ENCODE measurements at regions not wholly inside any gene's neighbourhood (a gene's known extent, or its start where the extent isn't known, plus 50 kb on each side); places are given as distances from the start of the nearest gene placed in this dataset.

- Histone ChIP-seq H3K9ac (ENCODE audit: low read length) (no peak overlapping the region), H3K27me3 (ENCODE audit: low read length) (no peaks in the 10 kb centered on the region), H3K27ac (ENCODE audit: low read length) (no peak overlapping the region), H3K9me3 (ENCODE audit: low read length) (no peaks in the 10 kb centered on the region), H3K79me2 (ENCODE audit: low read length) (no peaks in the 10 kb centered on the region), H3K4me3 (ENCODE audit: low read length) (no peak overlapping the region), H2AFZ (ENCODE audit: low read length) (no peak overlapping the region), H4K20me1 (ENCODE audit: insufficient read depth, low read depth, low read length) (no peaks in the 10 kb centered on the region), H3K9me2 (replicated peaks; ENCODE audit: insufficient read depth, low read length) (no peaks in the 10 kb centered on the region), H3K36me3 (ENCODE audit: insufficient read depth, low read length) (no peaks in the 10 kb centered on the region), H3K4me1 (ENCODE audit: low read length) (no peaks in the 10 kb centered on the region), H3K4me2 (ENCODE audit: low read depth, low read length, poor library complexity, severe bottlenecking) (no peak overlapping the region)
- no peak for DNase-seq
Observed at GRCh38 chr7:49638166-49638565, 135.3 kb upstream of the VWC2 start.

GRCh38 chr7:49639068-49639593, 134.3 kb upstream of the VWC2 start:
- Histone ChIP-seq H3K4me2 (ENCODE audit: low read depth, low read length, poor library complexity, severe bottlenecking) (no peak overlapping the region), H3K36me3 (ENCODE audit: insufficient read depth, low read length) (no peaks in the 10 kb centered on the region), H4K20me1 (ENCODE audit: insufficient read depth, low read depth, low read length) (no peaks in the 10 kb centered on the region), H3K27me3 (ENCODE audit: low read length) (no peaks in the 10 kb centered on the region), H3K9me2 (replicated peaks; ENCODE audit: insufficient read depth, low read length) (no peaks in the 10 kb centered on the region), H3K9ac (ENCODE audit: low read length) (no peak overlapping the region), H3K4me1 (ENCODE audit: low read length) (no peaks in the 10 kb centered on the region), H3K4me3 (ENCODE audit: low read length) (no peak overlapping the region), H2AFZ (ENCODE audit: low read length) (no peak overlapping the region), H3K9me3 (ENCODE audit: low read length) (no peaks in the 10 kb centered on the region), H3K79me2 (ENCODE audit: low read length) (no peaks in the 10 kb centered on the region), H3K27ac (ENCODE audit: low read length) (no peak overlapping the region)
- DNase-seq = no peak

GRCh38 chr7:49639808-49640207, 133.6 kb upstream of the VWC2 start:
- no peaks in the 10 kb centered on the region for H3K79me2 ChIP-seq (ENCODE audit: low read length)
- H3K27me3 ChIP-seq (ENCODE audit: low read length) = no peaks in the 10 kb centered on the region
- no peaks in the 10 kb centered on the region for H3K9me2 ChIP-seq (replicated peaks; ENCODE audit: insufficient read depth, low read length)
- H4K20me1 ChIP-seq (ENCODE audit: insufficient read depth, low read depth, low read length) = no peaks in the 10 kb centered on the region
- no peak overlapping the region for H3K4me3 ChIP-seq (ENCODE audit: low read length)
- H3K36me3 ChIP-seq (ENCODE audit: insufficient read depth, low read length) = no peaks in the 10 kb centered on the region
- no peak overlapping the region for H3K9ac ChIP-seq (ENCODE audit: low read length)
- DNase-seq = no peak
- H3K27ac ChIP-seq (ENCODE audit: low read length) = no peak overlapping the region
- H2AFZ ChIP-seq (ENCODE audit: low read length) = no peak overlapping the region
- H3K9me3 ChIP-seq (ENCODE audit: low read length) = no peaks in the 10 kb centered on the region
- H3K4me2 ChIP-seq (ENCODE audit: low read depth, low read length, poor library complexity, severe bottlenecking) = no peak overlapping the region
- no peaks in the 10 kb centered on the region for H3K4me1 ChIP-seq (ENCODE audit: low read length)

- no peak overlapping the region for H3K27ac ChIP-seq (ENCODE audit: low read length)
- no peak overlapping the region for H2AFZ ChIP-seq (ENCODE audit: low read length)
- no peaks in the 10 kb centered on the region for H3K9me2 ChIP-seq (replicated peaks; ENCODE audit: insufficient read depth, low read length)
- peak; percentile 29 for DNase-seq
- H3K79me2 ChIP-seq (ENCODE audit: low read length) = no peaks in the 10 kb centered on the region
- H3K9me3 ChIP-seq (ENCODE audit: low read length) = no peaks in the 10 kb centered on the region
- H3K36me3 ChIP-seq (ENCODE audit: insufficient read depth, low read length) = no peaks in the 10 kb centered on the region
- H3K9ac ChIP-seq (ENCODE audit: low read length) = no peak overlapping the region
- H3K4me3 ChIP-seq (ENCODE audit: low read length) = no peak overlapping the region
- H3K4me2 ChIP-seq (ENCODE audit: low read depth, low read length, poor library complexity, severe bottlenecking) = no peak overlapping the region
- no peaks in the 10 kb centered on the region for H3K4me1 ChIP-seq (ENCODE audit: low read length)
- H4K20me1 ChIP-seq (ENCODE audit: insufficient read depth, low read depth, low read length) = no peaks in the 10 kb centered on the region
- no peaks in the 10 kb centered on the region for H3K27me3 ChIP-seq (ENCODE audit: low read length)
Observed at GRCh38 chr7:49643321-49643720, 130.1 kb upstream of the VWC2 start.

GRCh38 chr7:49643736-49644135, 129.7 kb upstream of the VWC2 start:
- no peak overlapping the region for H3K27ac ChIP-seq (ENCODE audit: low read length)
- no peaks in the 10 kb centered on the region for H3K79me2 ChIP-seq (ENCODE audit: low read length)
- H3K9ac ChIP-seq (ENCODE audit: low read length) = no peak overlapping the region
- no peaks in the 10 kb centered on the region for H4K20me1 ChIP-seq (ENCODE audit: insufficient read depth, low read depth, low read length)
- H3K9me2 ChIP-seq (replicated peaks; ENCODE audit: insufficient read depth, low read length) = no peaks in the 10 kb centered on the region
- no peaks in the 10 kb centered on the region for H3K9me3 ChIP-seq (ENCODE audit: low read length)
- no peak overlapping the region for H2AFZ ChIP-seq (ENCODE audit: low read length)
- no peak for DNase-seq
- no peaks in the 10 kb centered on the region for H3K36me3 ChIP-seq (ENCODE audit: insufficient read depth, low read length)
- no peak overlapping the region for H3K4me2 ChIP-seq (ENCODE audit: low read depth, low read length, poor library complexity, severe bottlenecking)
- no peaks in the 10 kb centered on the region for H3K27me3 ChIP-seq (ENCODE audit: low read length)
- no peaks in the 10 kb centered on the region for H3K4me1 ChIP-seq (ENCODE audit: low read length)
- no peak overlapping the region for H3K4me3 ChIP-seq (ENCODE audit: low read length)

GRCh38 chr7:49644396-49645166, 128.9 kb upstream of the VWC2 start:
- Histone ChIP-seq H3K9me2 (replicated peaks; ENCODE audit: insufficient read depth, low read length) (no peaks in the 10 kb centered on the region), H3K4me2 (ENCODE audit: low read depth, low read length, poor library complexity, severe bottlenecking) (no peak overlapping the region), H3K4me3 (ENCODE audit: low read length) (no peak overlapping the region), H2AFZ (ENCODE audit: low read length) (no peak overlapping the region), H3K36me3 (ENCODE audit: insufficient read depth, low read length) (no peaks in the 10 kb centered on the region), H3K79me2 (ENCODE audit: low read length) (no peaks in the 10 kb centered on the region), H3K27me3 (ENCODE audit: low read length) (no peaks in the 10 kb centered on the region), H3K27ac (ENCODE audit: low read length) (no peak overlapping the region), H4K20me1 (ENCODE audit: insufficient read depth, low read depth, low read length) (no peaks in the 10 kb centered on the region), H3K9me3 (ENCODE audit: low read length) (no peaks in the 10 kb centered on the region), H3K4me1 (ENCODE audit: low read length) (no peaks in the 10 kb centered on the region), H3K9ac (ENCODE audit: low read length) (no peak overlapping the region)
- DNase-seq = no peak

GRCh38 chr7:49645296-49645695, 128.1 kb upstream of the VWC2 start:
- no peaks in the 10 kb centered on the region for H3K4me1 ChIP-seq (ENCODE audit: low read length)
- no peak overlapping the region for H3K9ac ChIP-seq (ENCODE audit: low read length)
- no peaks in the 10 kb centered on the region for H4K20me1 ChIP-seq (ENCODE audit: insufficient read depth, low read depth, low read length)
- H3K4me2 ChIP-seq (ENCODE audit: low read depth, low read length, poor library complexity, severe bottlenecking) = no peak overlapping the region
- H3K27me3 ChIP-seq (ENCODE audit: low read length) = no peaks in the 10 kb centered on the region
- no peaks in the 10 kb centered on the region for H3K36me3 ChIP-seq (ENCODE audit: insufficient read depth, low read length)
- no peaks in the 10 kb centered on the region for H3K9me2 ChIP-seq (replicated peaks; ENCODE audit: insufficient read depth, low read length)
- no peak for DNase-seq
- H3K9me3 ChIP-seq (ENCODE audit: low read length) = no peaks in the 10 kb centered on the region
- no peak overlapping the region for H3K4me3 ChIP-seq (ENCODE audit: low read length)
- H3K27ac ChIP-seq (ENCODE audit: low read length) = no peak overlapping the region
- H2AFZ ChIP-seq (ENCODE audit: low read length) = no peak overlapping the region
- H3K79me2 ChIP-seq (ENCODE audit: low read length) = no peaks in the 10 kb centered on the region

GRCh38 chr7:49660170-49660783, 113.2 kb upstream of the VWC2 start:
- no peaks in the 10 kb centered on the region for H3K36me3 ChIP-seq (ENCODE audit: insufficient read depth, low read length)
- H4K20me1 ChIP-seq (ENCODE audit: insufficient read depth, low read depth, low read length) = no peaks in the 10 kb centered on the region
- H3K79me2 ChIP-seq (ENCODE audit: low read length) = no peaks in the 10 kb centered on the region
- no peaks in the 10 kb centered on the region for H3K9me2 ChIP-seq (replicated peaks; ENCODE audit: insufficient read depth, low read length)
- H3K9ac ChIP-seq (ENCODE audit: low read length) = no peak overlapping the region
- no peak overlapping the region for H3K4me2 ChIP-seq (ENCODE audit: low read depth, low read length, poor library complexity, severe bottlenecking)
- H3K4me3 ChIP-seq (ENCODE audit: low read length) = no peak overlapping the region
- no peak overlapping the region for H3K27ac ChIP-seq (ENCODE audit: low read length)
- no peak for DNase-seq
- no peaks in the 10 kb centered on the region for H3K27me3 ChIP-seq (ENCODE audit: low read length)
- H3K4me1 ChIP-seq (ENCODE audit: low read length) = no peaks in the 10 kb centered on the region
- no peak overlapping the region for H2AFZ ChIP-seq (ENCODE audit: low read length)
- no peaks in the 10 kb centered on the region for H3K9me3 ChIP-seq (ENCODE audit: low read length)
